ENCODE measurements at regions not wholly inside any gene's neighbourhood (a gene's known extent, or its start where the extent isn't known, plus 50 kb on each side); places are given as distances from the start of the nearest gene placed in this dataset.
A peak's percentile ranks its signal among the peaks of the same experiment; 100 is the strongest.
"Not testable (repeated sequence)": the region's sequence is repeated elsewhere in the genome, so short reads cannot be mapped to it uniquely, and the experiment has no call there.

GRCh38 chr14:45786266-45786665 is 533.3 kb upstream of the MIS18BP1 start:
- no peaks in the 10 kb centered on the region for H3K4me1 ChIP-seq (ENCODE audit: low read length)
- 0 out of 2 replicates have a peak, but pooled peaks cover 3% of the 10 kb centered on the region for H3K9me3 ChIP-seq (ENCODE audit: insufficient read depth, low read length)
- no peaks in the 10 kb centered on the region for H3K27me3 ChIP-seq (ENCODE audit: low read depth, low read length)
- H3K36me3 ChIP-seq (replicated peaks; ENCODE audit: low read depth, low read length) = peaks cover 6% of the 10 kb centered on the region
- TF ChIP-seq EZH2phosphoT487 (IDR thresholded peaks at IDR 0.05; ENCODE audit: low read depth) (no peak), CTCF (IDR thresholded peaks at IDR 0.05; ENCODE audit: low read depth, low read length) (no peak)
- no peaks in the 10 kb centered on the region for H3K79me2 ChIP-seq (ENCODE audit: low read length)
- no peak overlapping the region for H2AFZ ChIP-seq (ENCODE audit: low read depth, low read length)
- no peak overlapping the region for H3K4me2 ChIP-seq (ENCODE audit: low read length)
- no peak overlapping the region for H3K27ac ChIP-seq (ENCODE audit: low read length)
- no peak overlapping the region for H3K4me3 ChIP-seq (ENCODE audit: low read length)
- H4K20me1 ChIP-seq (ENCODE audit: insufficient read depth, low read length) = no peaks in the 10 kb centered on the region
- no peak overlapping the region for H3K9ac ChIP-seq (ENCODE audit: low read length)

- Histone ChIP-seq H3K36me3 (replicated peaks; ENCODE audit: low read depth, low read length) (peaks cover 6% of the 10 kb centered on the region), H3K4me3 (ENCODE audit: low read length) (no peak overlapping the region), H3K27me3 (ENCODE audit: low read depth, low read length) (no peaks in the 10 kb centered on the region), H2AFZ (ENCODE audit: low read depth, low read length) (no peak overlapping the region), H3K9me3 (ENCODE audit: insufficient read depth, low read length) (0 out of 2 replicates have a peak, but pooled peaks cover 3% of the 10 kb centered on the region), H3K4me1 (ENCODE audit: low read length) (no peaks in the 10 kb centered on the region), H3K9ac (ENCODE audit: low read length) (no peak overlapping the region), H3K27ac (ENCODE audit: low read length) (no peak overlapping the region), H4K20me1 (ENCODE audit: insufficient read depth, low read length) (no peaks in the 10 kb centered on the region), H3K79me2 (ENCODE audit: low read length) (no peaks in the 10 kb centered on the region), H3K4me2 (ENCODE audit: low read length) (no peak overlapping the region)
- TF ChIP-seq CTCF (IDR thresholded peaks at IDR 0.05; ENCODE audit: low read depth, low read length) (no peak), EZH2phosphoT487 (IDR thresholded peaks at IDR 0.05; ENCODE audit: low read depth) (no peak)
Measured at GRCh38 chr14:45785240-45785639, 532.2 kb upstream of the MIS18BP1 start.

- no peaks in the 10 kb centered on the region for H3K9me3 ChIP-seq (ENCODE audit: insufficient read depth, low read length)
- H4K20me1 ChIP-seq (ENCODE audit: insufficient read depth, low read length) = no peaks in the 10 kb centered on the region
- H3K9ac ChIP-seq (ENCODE audit: low read length) = no peak overlapping the region
- no peaks in the 10 kb centered on the region for H3K4me1 ChIP-seq (ENCODE audit: low read length)
- no peak overlapping the region for H3K27ac ChIP-seq (ENCODE audit: low read length)
- H3K4me3 ChIP-seq (ENCODE audit: low read length) = no peak overlapping the region
- H3K27me3 ChIP-seq (ENCODE audit: low read depth, low read length) = no peaks in the 10 kb centered on the region
- no peaks in the 10 kb centered on the region for H3K79me2 ChIP-seq (ENCODE audit: low read length)
- TF ChIP-seq CTCF (IDR thresholded peaks at IDR 0.05; ENCODE audit: low read depth, low read length) (no peak), EZH2phosphoT487 (IDR thresholded peaks at IDR 0.05; ENCODE audit: low read depth) (no peak)
- no peak overlapping the region for H2AFZ ChIP-seq (ENCODE audit: low read depth, low read length)
- H3K4me2 ChIP-seq (ENCODE audit: low read length) = no peak overlapping the region
- H3K36me3 ChIP-seq (replicated peaks; ENCODE audit: low read depth, low read length) = peaks cover 1% of the 10 kb centered on the region
Measured at GRCh38 chr14:45766247-45766646, 513.2 kb upstream of the MIS18BP1 start.

- peak overlapping the region; percentile 16; the same call in 1 of the 2 replicates for H3K9ac ChIP-seq (ENCODE audit: low read length)
- H3K4me2 ChIP-seq (ENCODE audit: low read length) = peak overlapping the region; percentile 13; the same call in 1 of the 2 replicates
- peak overlapping the region; percentile 79 for H3K27ac ChIP-seq (ENCODE audit: low read length)
- no peaks in the 10 kb centered on the region for H4K20me1 ChIP-seq (ENCODE audit: insufficient read depth, low read length)
- no peaks in the 10 kb centered on the region for H3K79me2 ChIP-seq (ENCODE audit: low read length)
- TF ChIP-seq CTCF (IDR thresholded peaks at IDR 0.05; ENCODE audit: low read depth, low read length) (no peak), EZH2phosphoT487 (IDR thresholded peaks at IDR 0.05; ENCODE audit: low read depth) (no peak)
- no peaks in the 10 kb centered on the region for H3K27me3 ChIP-seq (ENCODE audit: low read depth, low read length)
- 0 out of 2 replicates have a peak, but pooled peaks cover 17% of the 10 kb centered on the region for H3K9me3 ChIP-seq (ENCODE audit: insufficient read depth, low read length)
- H3K4me3 ChIP-seq (ENCODE audit: low read length) = no peak overlapping the region
- peaks cover 30% of the 10 kb centered on the region for H3K4me1 ChIP-seq (ENCODE audit: low read length)
- peaks cover 34% of the 10 kb centered on the region for H3K36me3 ChIP-seq (replicated peaks; ENCODE audit: low read depth, low read length)
- H2AFZ ChIP-seq (ENCODE audit: low read depth, low read length) = peak overlapping the region; percentile 82
Measured at GRCh38 chr14:45757655-45758054, 504.7 kb upstream of the MIS18BP1 start.

GRCh38 chr14:45756412-45756811 is 503.4 kb upstream of the MIS18BP1 start:
- not testable (repeated sequence) for H3K4me3 ChIP-seq (ENCODE audit: low read length); H2AFZ ChIP-seq (ENCODE audit: low read depth, low read length); H3K4me2 ChIP-seq (ENCODE audit: low read length); H3K27me3 ChIP-seq (ENCODE audit: low read depth, low read length); H4K20me1 ChIP-seq (ENCODE audit: insufficient read depth, low read length); H3K79me2 ChIP-seq (ENCODE audit: low read length); H3K9ac ChIP-seq (ENCODE audit: low read length)
- H3K36me3 ChIP-seq (replicated peaks; ENCODE audit: low read depth, low read length) = peaks cover 34% of the 10 kb centered on the region
- peak overlapping the region; percentile 79 for H3K27ac ChIP-seq (ENCODE audit: low read length)
- 0 out of 2 replicates have a peak, but pooled peaks cover 17% of the 10 kb centered on the region for H3K9me3 ChIP-seq (ENCODE audit: insufficient read depth, low read length)
- peaks cover 30% of the 10 kb centered on the region for H3K4me1 ChIP-seq (ENCODE audit: low read length)

All from OCI-LY3 (cell line).